Stomach (tissue), 4 donors: ENCODE measurements at regions not wholly inside any gene's neighbourhood (a gene's known extent, or its start where the extent isn't known, plus 50 kb on each side); places are given as distances from the start of the nearest gene placed in this dataset.
"Not testable (repeated sequence)": the region's sequence is repeated elsewhere in the genome, so short reads cannot be mapped to it uniquely, and the experiment has no call there.

Source experiments
- POLR2A ChIP-seq, 4 donors: fragments of 450-650 bp; IDR thresholded peaks; one replicate each; pipeline ENCODE4 v1.6.1; 2016; ENCODE audit warnings: antibody characterized with exemption in 4 of 4, control low read depth in 2 of 4, mild to moderate bottlenecking in 1 of 4, moderate library complexity in 1 of 4
- TF ChIP-seq, protein P1 (sequence below), 7 experiments: fragments of 450-650 bp in 4 of 7; fragments of 200-600 bp in 3 of 7; sonication (generic) in 3 of 7; IDR thresholded peaks; one replicate each; pipeline ENCODE4 v1.5.1; 2016 to 2019; ENCODE audit warnings: antibody characterized with exemption in 7 of 7, control low read depth in 2 of 7, mild to moderate bottlenecking in 1 of 7

- TF ChIP-seq, protein P1, sequence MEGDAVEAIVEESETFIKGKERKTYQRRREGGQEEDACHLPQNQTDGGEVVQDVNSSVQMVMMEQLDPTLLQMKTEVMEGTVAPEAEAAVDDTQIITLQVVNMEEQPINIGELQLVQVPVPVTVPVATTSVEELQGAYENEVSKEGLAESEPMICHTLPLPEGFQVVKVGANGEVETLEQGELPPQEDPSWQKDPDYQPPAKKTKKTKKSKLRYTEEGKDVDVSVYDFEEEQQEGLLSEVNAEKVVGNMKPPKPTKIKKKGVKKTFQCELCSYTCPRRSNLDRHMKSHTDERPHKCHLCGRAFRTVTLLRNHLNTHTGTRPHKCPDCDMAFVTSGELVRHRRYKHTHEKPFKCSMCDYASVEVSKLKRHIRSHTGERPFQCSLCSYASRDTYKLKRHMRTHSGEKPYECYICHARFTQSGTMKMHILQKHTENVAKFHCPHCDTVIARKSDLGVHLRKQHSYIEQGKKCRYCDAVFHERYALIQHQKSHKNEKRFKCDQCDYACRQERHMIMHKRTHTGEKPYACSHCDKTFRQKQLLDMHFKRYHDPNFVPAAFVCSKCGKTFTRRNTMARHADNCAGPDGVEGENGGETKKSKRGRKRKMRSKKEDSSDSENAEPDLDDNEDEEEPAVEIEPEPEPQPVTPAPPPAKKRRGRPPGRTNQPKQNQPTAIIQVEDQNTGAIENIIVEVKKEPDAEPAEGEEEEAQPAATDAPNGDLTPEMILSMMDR (IDR thresholded peaks at IDR 0.05), result not testable (repeated sequence)
- TF ChIP-seq POLR2A (IDR thresholded peaks at IDR 0.05), result not testable (repeated sequence)
These were observed 428.8 kb downstream of the FGF13 start for GRCh38 chrX:138282598-138283150.
